A673 (cell line): ENCODE measurements at regions not wholly inside any gene's neighbourhood (a gene's known extent, or its start where the extent isn't known, plus 50 kb on each side); places are given as distances from the start of the nearest gene placed in this dataset.

Experiments
- BruUV-seq: library from RNA; stranded (reverse); fragments of 400-500 nt; replicated peaks from 2 replicates; lab custom pipeline; 2021; lab: Mats Ljungman, UMichigan
- CTCF ChIA-PET: fragments of 300-600 bp; sonication (Branson Sonifier 250); formaldehyde crosslinking; loops from one replicate; lab custom pipeline; 2022; ENCODE audit warnings: antibody characterized with exemption; lab: Charles Lee
- POLR2A ChIA-PET: fragments of 300-600 bp; sonication (Branson Sonifier 250); formaldehyde crosslinking; loops from one replicate; lab custom pipeline; 2022; ENCODE audit warnings: antibody characterized with exemption; ENCODE audit not compliant: low non-redundant PET; lab: Charles Lee
- DNase-seq: peaks from one replicate; pipeline ENCODE4 v3.0.0-alpha.2; 2015; ENCODE audit warnings: low spot score
- H3K27ac ChIP-seq: fragments of 200-600 bp; sonication (generic); 2 replicates; pipeline ENCODE4 v1.5.1; 2016; ENCODE audit warnings: mixed run types, low read depth, mild to moderate bottlenecking, mixed read lengths, antibody characterized with exemption, low read length; ENCODE audit not compliant: poor library complexity, severe bottlenecking
- H3K27me3 ChIP-seq: fragments of 200-600 bp; sonication (generic); replicated peaks from 2 replicates; pipeline ENCODE4 v1.6.1; 2017; ENCODE audit warnings: mixed run types, low read depth, mild to moderate bottlenecking, mixed read lengths, antibody characterized with exemption, low read length; ENCODE audit not compliant: insufficient read depth, poor library complexity
- H3K36me3 ChIP-seq: fragments of 200-600 bp; sonication (generic); 2 replicates; pipeline ENCODE4 v1.6.1; 2016; ENCODE audit warnings: mixed run types, mild to moderate bottlenecking, mixed read lengths, antibody characterized with exemption, low read length; ENCODE audit not compliant: insufficient read depth, poor library complexity, severe bottlenecking
- H3K4me1 ChIP-seq: fragments of 200-600 bp; sonication (generic); 2 replicates; pipeline ENCODE4 v1.6.1; 2017; ENCODE audit warnings: mixed run types, mild to moderate bottlenecking, mixed read lengths, antibody characterized with exemption, low read length; ENCODE audit not compliant: insufficient read depth, poor library complexity, severe bottlenecking
- H3K4me3 ChIP-seq: fragments of 200-600 bp; sonication (generic); 2 replicates; pipeline ENCODE4 v1.5.1; 2016; ENCODE audit warnings: low read depth, mixed run types, mild to moderate bottlenecking, mixed read lengths, low read length; ENCODE audit not compliant: poor library complexity, severe bottlenecking
- H3K9me3 ChIP-seq: fragments of 200-600 bp; sonication (generic); 2 replicates; pipeline ENCODE4 v1.6.1; 2016; ENCODE audit warnings: mixed run types, low read depth, mild to moderate bottlenecking, mixed read lengths, antibody characterized with exemption, low read length; ENCODE audit not compliant: poor library complexity, severe bottlenecking
- CTCF ChIP-seq: fragments of 300-800, 200-600 bp; sonication (generic); conservative IDR thresholded peaks from 2 replicates; pipeline ENCODE4 v1.5.1; 2017; ENCODE audit warnings: low read depth, mild to moderate bottlenecking, antibody characterized with exemption, low read length, moderate library complexity, mixed read lengths
- EZH2 ChIP-seq: fragments of 200-600 bp; sonication (generic); IDR thresholded peaks from 2 replicates; pipeline ENCODE4 v1.6.1; 2017; ENCODE audit warnings: borderline replicate concordance, low read depth, mild to moderate bottlenecking, mixed read lengths, antibody characterized with exemption, low read length; ENCODE audit not compliant: poor library complexity, severe bottlenecking
- intact Hi-C: fragments of 100-400 bp; cut with micrococcal nuclease; formaldehyde crosslinking; loops from one replicate; pipeline ENCODE4 v1.10.0; 2022; ENCODE audit not compliant: unreplicated experiment

- intact Hi-C loops = no loop called here
- Histone ChIP-seq H3K36me3 (no peaks in the 10 kb centered on the region), H3K9me3 (no peaks in the 10 kb centered on the region), H3K27ac (no peak overlapping the region), H3K4me1 (no peaks in the 10 kb centered on the region), H3K27me3 (no peaks in the 10 kb centered on the region), H3K4me3 (no peak overlapping the region)
- no peak for TF ChIP-seq EZH2
- no peak for TF ChIP-seq CTCF
- no peak for DNase-seq
- BruUV-seq = no TSS peak
- POLR2A ChIA-PET = no interaction called here
- CTCF ChIA-PET = interaction anchor here (0.6 kb wide), 1 partner anchor 259 kb away, joined by 3 read pairs; no protein-coding TSS in a partner anchor
These were observed 108.4 kb upstream of the PLEKHG1 start for GRCh38 chr6:150491131-150491810.

- Histone ChIP-seq H3K9me3 (no peaks in the 10 kb centered on the region), H3K4me3 (no peak overlapping the region), H3K36me3 (no peaks in the 10 kb centered on the region), H3K27me3 (no peaks in the 10 kb centered on the region), H3K4me1 (no peaks in the 10 kb centered on the region), H3K27ac (no peak overlapping the region)
- TF ChIP-seq CTCF (no peak), EZH2 (no peak)
- intact Hi-C loops = no loop called here
- no peak for DNase-seq
- CTCF ChIA-PET = no interaction called here
- no TSS peak for BruUV-seq
- POLR2A ChIA-PET = no interaction called here
These were observed 107.9 kb upstream of the PLEKHG1 start for GRCh38 chr6:150491811-150492172.

GRCh38 chr6:150492507-150492906, 107.2 kb upstream of the PLEKHG1 start:
- Histone ChIP-seq H3K27me3 (no peaks in the 10 kb centered on the region), H3K36me3 (no peaks in the 10 kb centered on the region), H3K4me1 (no peaks in the 10 kb centered on the region), H3K9me3 (no peaks in the 10 kb centered on the region), H3K4me3 (no peak overlapping the region), H3K27ac (no peak overlapping the region)
- ChIA-PET CTCF (no interaction called here), POLR2A (no interaction called here)
- BruUV-seq = no TSS peak
- no peak for TF ChIP-seq EZH2
- TF ChIP-seq CTCF = no peak
- intact Hi-C loops = no loop called here
- DNase-seq = no peak
